IMR-90 (cell line): ENCODE measurements at regions not wholly inside any gene's neighbourhood (a gene's known extent, or its start where the extent isn't known, plus 50 kb on each side); places are given as distances from the start of the nearest gene placed in this dataset.

Experiments
- CEBPB ChIP-seq: IDR thresholded peaks from 2 replicates; pipeline ENCODE4 v1.6.1; 2012; ENCODE audit warnings: low read depth, low read length, improper control_type of control experiment
- POLR2A ChIP-seq: IDR thresholded peaks from 2 replicates; pipeline ENCODE4 v1.6.1; 2012; ENCODE audit warnings: mild to moderate bottlenecking, low read depth, low read length
- RFX5 ChIP-seq: IDR thresholded peaks from 2 replicates; pipeline ENCODE4 v1.8.0; 2012; ENCODE audit warnings: low read depth, mild to moderate bottlenecking, low read length, moderate library complexity
- TF ChIP-seq, protein P1 (sequence below): conservative IDR thresholded peaks from 2 replicates; pipeline ENCODE4 v1.5.1; 2012; ENCODE audit warnings: mild to moderate bottlenecking, low read depth, low read length, improper control_type of control experiment

DNA sequence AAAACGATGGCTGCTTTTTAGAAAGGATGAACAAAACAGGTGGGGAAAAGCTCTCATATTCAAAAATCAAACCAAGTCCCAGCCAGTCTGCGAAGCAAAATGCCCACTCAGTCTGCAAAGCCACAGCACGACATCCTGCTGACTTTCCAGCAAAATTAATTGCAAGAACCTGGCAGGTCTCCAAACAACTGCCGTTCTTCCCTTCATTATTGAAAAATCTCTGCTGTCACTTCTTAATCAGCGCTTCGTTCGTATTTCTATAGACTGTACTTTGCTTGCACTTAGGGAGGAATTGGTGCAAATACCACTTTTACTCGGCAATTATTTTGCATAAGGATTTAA lies 222.4 kb downstream of the CBLN4 start:
- TF ChIP-seq, protein P1, sequence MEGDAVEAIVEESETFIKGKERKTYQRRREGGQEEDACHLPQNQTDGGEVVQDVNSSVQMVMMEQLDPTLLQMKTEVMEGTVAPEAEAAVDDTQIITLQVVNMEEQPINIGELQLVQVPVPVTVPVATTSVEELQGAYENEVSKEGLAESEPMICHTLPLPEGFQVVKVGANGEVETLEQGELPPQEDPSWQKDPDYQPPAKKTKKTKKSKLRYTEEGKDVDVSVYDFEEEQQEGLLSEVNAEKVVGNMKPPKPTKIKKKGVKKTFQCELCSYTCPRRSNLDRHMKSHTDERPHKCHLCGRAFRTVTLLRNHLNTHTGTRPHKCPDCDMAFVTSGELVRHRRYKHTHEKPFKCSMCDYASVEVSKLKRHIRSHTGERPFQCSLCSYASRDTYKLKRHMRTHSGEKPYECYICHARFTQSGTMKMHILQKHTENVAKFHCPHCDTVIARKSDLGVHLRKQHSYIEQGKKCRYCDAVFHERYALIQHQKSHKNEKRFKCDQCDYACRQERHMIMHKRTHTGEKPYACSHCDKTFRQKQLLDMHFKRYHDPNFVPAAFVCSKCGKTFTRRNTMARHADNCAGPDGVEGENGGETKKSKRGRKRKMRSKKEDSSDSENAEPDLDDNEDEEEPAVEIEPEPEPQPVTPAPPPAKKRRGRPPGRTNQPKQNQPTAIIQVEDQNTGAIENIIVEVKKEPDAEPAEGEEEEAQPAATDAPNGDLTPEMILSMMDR = no peak
- TF ChIP-seq POLR2A (no peak), RFX5 (no peak), CEBPB (no peak)
